HG02852 (cell line): ENCODE measurements at regions not wholly inside any gene's neighbourhood (a gene's known extent, or its start where the extent isn't known, plus 50 kb on each side); places are given as distances from the start of the nearest gene placed in this dataset.

Source experiments
- ATAC-seq: cut with Tn5 transposase; IDR thresholded peaks from one replicate; pipeline ENCODE4 v1.9.1; 2021; ENCODE audit warnings: mild to moderate bottlenecking, moderate library complexity; ENCODE audit not compliant: unreplicated experiment

GRCh38 chr4:152236519-152237056 lies 299.3 kb downstream of the FBXW7 start:
- ATAC-seq, result no peak

- ATAC-seq, result no peak
These were observed 300.2 kb downstream of the FBXW7 start for GRCh38 chr4:152235718-152236117.

- ATAC-seq, result no peak
These were observed 301.3 kb downstream of the FBXW7 start for GRCh38 chr4:152234571-152234970.

GRCh38 chr4:152232271-152232670 lies 303.6 kb downstream of the FBXW7 start:
- ATAC-seq, result no peak

GRCh38 chr4:152229782-152230289 lies 306.1 kb downstream of the FBXW7 start:
- no peak for ATAC-seq

DNA sequence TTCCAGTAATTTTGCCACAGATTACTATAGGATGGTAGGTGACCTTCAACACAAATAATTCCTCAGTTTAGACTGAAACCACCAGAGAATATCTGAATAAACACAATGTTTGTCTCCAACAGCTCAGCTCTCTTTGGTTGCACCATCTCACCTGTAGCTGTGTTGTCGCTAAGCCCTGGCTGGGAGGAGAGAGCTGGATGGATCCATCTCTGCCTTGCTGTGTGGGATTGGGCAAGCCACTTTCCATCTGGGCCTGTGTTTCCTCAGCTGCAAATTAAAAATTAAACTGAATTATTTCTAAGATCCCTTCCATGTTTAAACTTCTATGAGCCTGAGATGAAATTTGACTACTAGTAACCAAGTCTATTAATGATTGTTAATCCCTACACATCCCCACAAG lies 310.2 kb downstream of the FBXW7 start:
- ATAC-seq, result no peak

- no peak for ATAC-seq
These were observed 311.0 kb downstream of the FBXW7 start for GRCh38 chr4:152224721-152225420.

GRCh38 chr4:152224223-152224622 lies 311.7 kb downstream of the FBXW7 start:
- no peak for ATAC-seq

DNA sequence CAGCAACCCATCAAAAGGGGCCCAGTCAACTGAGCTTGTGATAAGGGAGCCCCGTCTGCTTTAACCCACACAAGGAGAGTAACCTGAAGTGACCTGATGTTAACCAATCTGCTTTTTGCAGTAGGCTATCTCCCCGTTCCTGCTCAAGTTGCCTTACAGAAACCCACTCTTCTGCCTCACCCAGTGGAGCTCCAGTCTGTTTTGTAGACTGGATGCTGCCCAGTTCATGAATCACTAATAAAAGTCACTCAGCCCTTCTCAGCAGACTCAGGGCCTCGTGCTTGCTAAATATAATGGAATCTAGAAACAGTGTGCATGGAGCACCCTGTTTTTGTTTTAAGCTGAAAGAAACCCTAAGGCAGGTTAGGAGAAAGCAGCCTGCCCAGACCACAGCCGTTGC lies 312.3 kb downstream of the FBXW7 start:
- ATAC-seq, result no peak

GRCh38 chr4:152221816-152222516 lies 313.9 kb downstream of the FBXW7 start:
- no peak for ATAC-seq

DNA sequence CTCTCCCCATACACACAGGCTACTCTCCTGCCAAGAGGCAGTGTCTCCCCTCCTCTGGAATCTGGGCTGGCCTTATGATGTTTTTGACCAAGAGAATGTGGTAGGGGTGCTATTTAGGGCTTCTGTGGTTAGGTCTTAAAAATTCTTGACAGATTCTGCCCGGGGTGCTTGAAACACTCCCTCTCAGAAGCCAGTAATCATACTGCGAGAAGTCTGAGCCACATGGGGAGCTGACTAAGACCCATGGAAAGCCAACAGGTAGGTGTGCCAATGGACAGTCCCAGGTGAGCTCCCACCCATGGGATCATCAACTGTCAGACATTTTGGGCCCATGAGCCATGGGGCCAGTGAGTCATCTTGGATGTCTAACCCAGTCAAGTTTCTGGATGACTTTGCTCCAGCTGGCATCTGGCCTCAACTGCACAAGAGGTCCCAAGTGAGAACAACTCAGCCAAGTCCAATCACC lies 315.7 kb downstream of the FBXW7 start:
- ATAC-seq, result peak; percentile 62

GRCh38 chr4:152218576-152218975 lies 317.3 kb downstream of the FBXW7 start:
- ATAC-seq, result no peak

- no peak for ATAC-seq
These were observed 318.0 kb downstream of the FBXW7 start for GRCh38 chr4:152217896-152218295.

GRCh38 chr4:152211936-152212653 lies 323.8 kb downstream of the FBXW7 start:
- ATAC-seq, result no peak

DNA sequence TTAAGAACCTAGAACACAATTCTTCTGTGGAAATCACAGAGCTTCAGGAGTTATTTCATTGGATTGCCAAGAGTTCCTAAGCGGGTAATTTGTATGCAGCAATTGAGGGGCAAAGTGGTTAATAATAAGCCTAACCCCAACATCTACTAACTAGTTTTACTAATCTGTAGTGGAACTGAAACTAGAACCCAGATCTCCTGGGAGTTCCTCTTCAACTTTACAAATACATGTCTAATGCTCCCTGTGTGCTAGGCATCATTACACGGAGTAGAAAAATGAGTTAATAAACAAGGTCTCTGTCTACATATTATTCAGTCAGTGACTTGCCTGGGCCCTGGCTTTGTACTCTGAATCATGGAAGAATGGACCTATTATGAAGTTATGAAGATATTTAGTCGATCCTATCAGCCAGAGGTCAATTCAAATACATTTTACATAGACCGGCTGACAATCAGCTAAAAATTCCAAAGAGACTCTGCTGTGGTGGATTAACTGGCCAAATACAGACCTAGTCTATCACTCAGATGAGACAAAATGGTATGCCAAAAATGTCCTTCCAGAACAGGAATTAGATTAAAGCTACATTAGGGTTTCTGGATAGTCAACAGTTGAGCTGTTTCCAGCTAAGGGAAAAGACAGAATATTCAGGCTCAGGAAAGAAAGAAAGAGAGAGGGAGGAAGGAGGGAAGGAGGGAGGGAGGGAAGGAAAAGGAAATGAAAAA lies 326.0 kb downstream of the FBXW7 start:
- ATAC-seq, result no peak

- no peak for ATAC-seq
These were observed 328.5 kb downstream of the FBXW7 start for GRCh38 chr4:152207378-152207720.

DNA sequence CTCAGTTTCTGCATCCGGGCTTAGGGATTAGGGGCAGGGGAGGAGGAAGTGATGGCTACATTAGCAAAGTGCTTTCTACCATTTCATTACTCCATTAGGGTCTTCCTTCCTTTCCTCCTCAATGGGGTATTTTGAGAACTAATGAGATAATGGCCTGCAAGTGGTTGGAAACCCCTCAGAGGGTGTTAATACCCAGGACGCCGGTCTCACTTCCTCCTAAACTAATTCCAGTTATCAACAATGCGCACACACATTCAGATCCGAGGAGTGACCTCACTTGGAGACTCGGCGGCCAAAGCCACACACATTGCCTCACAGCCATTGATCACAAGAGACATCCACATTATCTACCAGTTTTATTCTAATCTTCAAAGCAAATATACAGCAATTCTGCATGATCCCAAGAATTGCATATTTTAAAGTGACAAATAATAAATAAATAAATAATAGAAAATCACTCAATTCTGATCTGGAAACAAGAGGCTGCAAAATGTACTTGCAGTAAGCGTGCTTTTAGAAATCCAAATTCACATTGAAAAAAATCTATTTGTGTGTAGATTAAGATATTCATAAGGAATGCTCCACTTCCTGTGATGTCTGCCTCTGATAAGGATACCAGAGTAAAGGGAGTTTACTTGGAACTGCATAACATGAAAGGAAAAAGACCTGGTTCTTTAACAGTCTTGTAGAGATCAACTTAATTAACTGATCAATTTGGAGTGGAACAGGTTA lies 329.1 kb downstream of the FBXW7 start:
- no peak for ATAC-seq

- no peak for ATAC-seq
These were observed 329.7 kb downstream of the FBXW7 start for GRCh38 chr4:152206185-152206584.

- no peak for ATAC-seq
These were observed 333.5 kb downstream of the FBXW7 start for GRCh38 chr4:152202415-152202814.
